ENCODE measurements at regions not wholly inside any gene's neighbourhood (a gene's known extent, or its start where the extent isn't known, plus 50 kb on each side); places are given as distances from the start of the nearest gene placed in this dataset.

- no peak overlapping the region for H3K4me3 ChIP-seq (ENCODE audit: low read length)
- DNase-seq (ENCODE audit: low read depth), result no peak
- no peak for TF ChIP-seq CTCF (conservative IDR thresholded peaks at IDR 0.05; ENCODE audit: low read depth, low read length)
Observed at GRCh38 chr3:26438981-26439884, 183.3 kb upstream of the LRRC3B start.

- no peak for TF ChIP-seq CTCF (conservative IDR thresholded peaks at IDR 0.05; ENCODE audit: low read depth, low read length)
- no peak for DNase-seq (ENCODE audit: low read depth)
- no peak overlapping the region for H3K4me3 ChIP-seq (ENCODE audit: low read length)
Observed at GRCh38 chr3:26449996-26450395, 172.6 kb upstream of the LRRC3B start.

GRCh38 chr3:26452363-26452762, 170.2 kb upstream of the LRRC3B start:
- no peak overlapping the region for H3K4me3 ChIP-seq (ENCODE audit: low read length)
- TF ChIP-seq CTCF (conservative IDR thresholded peaks at IDR 0.05; ENCODE audit: low read depth, low read length), result no peak
- no peak for DNase-seq (ENCODE audit: low read depth)

- no peak for TF ChIP-seq CTCF (conservative IDR thresholded peaks at IDR 0.05; ENCODE audit: low read depth, low read length)
- no peak for DNase-seq (ENCODE audit: low read depth)
- H3K4me3 ChIP-seq (ENCODE audit: low read length), result no peak overlapping the region
Observed at GRCh38 chr3:26460985-26461384, 161.6 kb upstream of the LRRC3B start.

- TF ChIP-seq CTCF (conservative IDR thresholded peaks at IDR 0.05; ENCODE audit: low read depth, low read length), result no peak
Observed at GRCh38 chr3:26472345-26472744, 150.2 kb upstream of the LRRC3B start.

GRCh38 chr3:26474706-26475105, 147.9 kb upstream of the LRRC3B start:
- DNase-seq (ENCODE audit: low read depth), result no peak
- no peak overlapping the region for H3K4me3 ChIP-seq (ENCODE audit: low read length)
- no peak for TF ChIP-seq CTCF (conservative IDR thresholded peaks at IDR 0.05; ENCODE audit: low read depth, low read length)

More at GRCh38 chr3:26472345-26472744, 150.2 kb upstream of the LRRC3B start:
- DNase-seq (ENCODE audit: low read depth), result no peak
- no peak overlapping the region for H3K4me3 ChIP-seq (ENCODE audit: low read length)

GRCh38 chr3:26480377-26480776, 142.2 kb upstream of the LRRC3B start:
- no peak overlapping the region for H3K4me3 ChIP-seq (ENCODE audit: low read length)
- no peak for TF ChIP-seq CTCF (conservative IDR thresholded peaks at IDR 0.05; ENCODE audit: low read depth, low read length)
- DNase-seq (ENCODE audit: low read depth), result no peak

Data from retinal pigment epithelial cell (primary cell).